ENCODE measurements at regions not wholly inside any gene's neighbourhood (a gene's known extent, or its start where the extent isn't known, plus 50 kb on each side); places are given as distances from the start of the nearest gene placed in this dataset.
A peak's percentile ranks its signal among the peaks of the same experiment; 100 is the strongest.
"Not testable (repeated sequence)": the region's sequence is repeated elsewhere in the genome, so short reads cannot be mapped to it uniquely, and the experiment has no call there.

- Histone ChIP-seq H3K4me3 (ENCODE audit: low read length) (no peak overlapping the region), H3K27ac (ENCODE audit: low read length) (no peak overlapping the region), H3K36me3 (ENCODE audit: control insufficient read depth, insufficient read depth, low read length) (no peaks in the 10 kb centered on the region), H3K27me3 (ENCODE audit: control insufficient read depth, insufficient read depth, low read length) (no peaks in the 10 kb centered on the region), H3K4me1 (ENCODE audit: control insufficient read depth, insufficient read depth, low read length) (peaks cover 5% of the 10 kb centered on the region), H3K9me3 (replicated peaks; ENCODE audit: control insufficient read depth, low read depth, low read length) (no peaks in the 10 kb centered on the region)
- 88% methylated on average over 7 of the region's 8 CpGs for WGBS (ENCODE audit: insufficient coverage)
- DNase-seq, result no peak
Measured at GRCh38 chr18:75691483-75691882, 264.0 kb upstream of the SMIM21 start.

- H3K27ac ChIP-seq (ENCODE audit: low read length), result not testable (repeated sequence)
Measured at GRCh38 chr18:75690283-75690682, 262.8 kb upstream of the SMIM21 start.

GRCh38 chr18:75687626-75688025 lies 260.1 kb upstream of the SMIM21 start:
- Histone ChIP-seq H3K4me1 (ENCODE audit: control insufficient read depth, insufficient read depth, low read length) (no peaks in the 10 kb centered on the region), H3K4me3 (ENCODE audit: low read length) (no peak overlapping the region), H3K36me3 (ENCODE audit: control insufficient read depth, insufficient read depth, low read length) (no peaks in the 10 kb centered on the region), H3K27me3 (ENCODE audit: control insufficient read depth, insufficient read depth, low read length) (no peaks in the 10 kb centered on the region), H3K27ac (ENCODE audit: low read length) (no peak overlapping the region), H3K9me3 (replicated peaks; ENCODE audit: control insufficient read depth, low read depth, low read length) (no peaks in the 10 kb centered on the region)
- no CpG with 5 or more reads among the region's 2 CpGs for WGBS (ENCODE audit: insufficient coverage)
- DNase-seq, result no peak

More at GRCh38 chr18:75690283-75690682, 262.8 kb upstream of the SMIM21 start:
- not testable (repeated sequence) for H3K27me3 ChIP-seq (ENCODE audit: control insufficient read depth, insufficient read depth, low read length); H3K36me3 ChIP-seq (ENCODE audit: control insufficient read depth, insufficient read depth, low read length); DNase-seq; H3K4me3 ChIP-seq (ENCODE audit: low read length); H3K9me3 ChIP-seq (replicated peaks; ENCODE audit: control insufficient read depth, low read depth, low read length); H3K4me1 ChIP-seq (ENCODE audit: control insufficient read depth, insufficient read depth, low read length)
- WGBS (ENCODE audit: insufficient coverage), result 100% methylated on average over 1 of the region's 3 CpGs

GRCh38 chr18:75683426-75683825 lies 255.9 kb upstream of the SMIM21 start:
- H3K36me3 ChIP-seq (ENCODE audit: control insufficient read depth, insufficient read depth, low read length), result no peaks in the 10 kb centered on the region
- H3K27ac ChIP-seq (ENCODE audit: low read length), result no peak overlapping the region
- H3K4me1 ChIP-seq (ENCODE audit: control insufficient read depth, insufficient read depth, low read length), result peaks cover 6% of the 10 kb centered on the region
- H3K9me3 ChIP-seq (replicated peaks; ENCODE audit: control insufficient read depth, low read depth, low read length), result no peaks in the 10 kb centered on the region
- no CpG with 5 or more reads among the region's 8 CpGs for WGBS (ENCODE audit: insufficient coverage)
- H3K4me3 ChIP-seq (ENCODE audit: low read length), result no peak overlapping the region
- DNase-seq, result no peak
- H3K27me3 ChIP-seq (ENCODE audit: control insufficient read depth, insufficient read depth, low read length), result no peaks in the 10 kb centered on the region

GRCh38 chr18:75681538-75682115 lies 254.1 kb upstream of the SMIM21 start:
- no peak overlapping the region for H3K27ac ChIP-seq (ENCODE audit: low read length)
- H3K4me3 ChIP-seq (ENCODE audit: low read length), result no peak overlapping the region
- WGBS (ENCODE audit: insufficient coverage), result 79% methylated on average over 4 of the region's 7 CpGs
- no peaks in the 10 kb centered on the region for H3K36me3 ChIP-seq (ENCODE audit: control insufficient read depth, insufficient read depth, low read length)
- no peak for DNase-seq
- peaks cover 6% of the 10 kb centered on the region for H3K4me1 ChIP-seq (ENCODE audit: control insufficient read depth, insufficient read depth, low read length)
- no peaks in the 10 kb centered on the region for H3K9me3 ChIP-seq (replicated peaks; ENCODE audit: control insufficient read depth, low read depth, low read length)
- no peaks in the 10 kb centered on the region for H3K27me3 ChIP-seq (ENCODE audit: control insufficient read depth, insufficient read depth, low read length)

- H3K27me3 ChIP-seq (ENCODE audit: control insufficient read depth, insufficient read depth, low read length), result no peaks in the 10 kb centered on the region
- peaks cover 5% of the 10 kb centered on the region for H3K9me3 ChIP-seq (replicated peaks; ENCODE audit: control insufficient read depth, low read depth, low read length)
- 40% methylated on average over 12 of the region's 13 CpGs for WGBS (ENCODE audit: insufficient coverage)
- no peaks in the 10 kb centered on the region for H3K36me3 ChIP-seq (ENCODE audit: control insufficient read depth, insufficient read depth, low read length)
- peaks cover 6% of the 10 kb centered on the region for H3K4me1 ChIP-seq (ENCODE audit: control insufficient read depth, insufficient read depth, low read length)
- peak overlapping the region; percentile 84 for H3K27ac ChIP-seq (ENCODE audit: low read length)
- no peak overlapping the region for H3K4me3 ChIP-seq (ENCODE audit: low read length)
- DNase-seq, result peak; percentile 97
Measured at GRCh38 chr18:75679331-75679730, 251.8 kb upstream of the SMIM21 start.

GRCh38 chr18:75678627-75679026 lies 251.1 kb upstream of the SMIM21 start:
- DNase-seq, result peak; percentile 96
- WGBS (ENCODE audit: insufficient coverage), result 8% methylated on average over 2 of the region's 7 CpGs
- Histone ChIP-seq H3K27me3 (ENCODE audit: control insufficient read depth, insufficient read depth, low read length) (no peaks in the 10 kb centered on the region), H3K4me3 (ENCODE audit: low read length) (no peak overlapping the region), H3K36me3 (ENCODE audit: control insufficient read depth, insufficient read depth, low read length) (no peaks in the 10 kb centered on the region), H3K4me1 (ENCODE audit: control insufficient read depth, insufficient read depth, low read length) (peaks cover 6% of the 10 kb centered on the region), H3K27ac (ENCODE audit: low read length) (peak overlapping the region; percentile 84), H3K9me3 (replicated peaks; ENCODE audit: control insufficient read depth, low read depth, low read length) (peaks cover 5% of the 10 kb centered on the region)

- Histone ChIP-seq H3K4me3 (ENCODE audit: low read length) (no peak overlapping the region), H3K27me3 (ENCODE audit: control insufficient read depth, insufficient read depth, low read length) (no peaks in the 10 kb centered on the region), H3K36me3 (ENCODE audit: control insufficient read depth, insufficient read depth, low read length) (no peaks in the 10 kb centered on the region), H3K9me3 (replicated peaks; ENCODE audit: control insufficient read depth, low read depth, low read length) (peaks cover 5% of the 10 kb centered on the region), H3K4me1 (ENCODE audit: control insufficient read depth, insufficient read depth, low read length) (peaks cover 6% of the 10 kb centered on the region), H3K27ac (ENCODE audit: low read length) (peak overlapping the region; percentile 84)
- peak; percentile 83 for DNase-seq
- 20% methylated on average over 1 of the region's 2 CpGs for WGBS (ENCODE audit: insufficient coverage)
Measured at GRCh38 chr18:75677696-75678455, 250.4 kb upstream of the SMIM21 start.

GRCh38 chr18:75660932-75661331 lies 233.4 kb upstream of the SMIM21 start:
- Histone ChIP-seq H3K27me3 (ENCODE audit: control insufficient read depth, insufficient read depth, low read length) (no peaks in the 10 kb centered on the region), H3K27ac (ENCODE audit: low read length) (no peak overlapping the region), H3K4me3 (ENCODE audit: low read length) (no peak overlapping the region), H3K4me1 (ENCODE audit: control insufficient read depth, insufficient read depth, low read length) (no peaks in the 10 kb centered on the region), H3K36me3 (ENCODE audit: control insufficient read depth, insufficient read depth, low read length) (no peaks in the 10 kb centered on the region), H3K9me3 (replicated peaks; ENCODE audit: control insufficient read depth, low read depth, low read length) (no peaks in the 10 kb centered on the region)
- WGBS (ENCODE audit: insufficient coverage), result no CpG with 5 or more reads among the region's 1 CpG
- DNase-seq, result no peak

GRCh38 chr18:75659535-75660023 lies 232.1 kb upstream of the SMIM21 start:
- DNase-seq, result no peak
- no peaks in the 10 kb centered on the region for H3K9me3 ChIP-seq (replicated peaks; ENCODE audit: control insufficient read depth, low read depth, low read length)
- no peaks in the 10 kb centered on the region for H3K27me3 ChIP-seq (ENCODE audit: control insufficient read depth, insufficient read depth, low read length)
- H3K27ac ChIP-seq (ENCODE audit: low read length), result no peak overlapping the region
- no peak overlapping the region for H3K4me3 ChIP-seq (ENCODE audit: low read length)
- no peaks in the 10 kb centered on the region for H3K36me3 ChIP-seq (ENCODE audit: control insufficient read depth, insufficient read depth, low read length)
- peaks cover 2% of the 10 kb centered on the region for H3K4me1 ChIP-seq (ENCODE audit: control insufficient read depth, insufficient read depth, low read length)
